ENCODE measurements at regions not wholly inside any gene's neighbourhood (a gene's known extent, or its start where the extent isn't known, plus 50 kb on each side); places are given as distances from the start of the nearest gene placed in this dataset.

DNA sequence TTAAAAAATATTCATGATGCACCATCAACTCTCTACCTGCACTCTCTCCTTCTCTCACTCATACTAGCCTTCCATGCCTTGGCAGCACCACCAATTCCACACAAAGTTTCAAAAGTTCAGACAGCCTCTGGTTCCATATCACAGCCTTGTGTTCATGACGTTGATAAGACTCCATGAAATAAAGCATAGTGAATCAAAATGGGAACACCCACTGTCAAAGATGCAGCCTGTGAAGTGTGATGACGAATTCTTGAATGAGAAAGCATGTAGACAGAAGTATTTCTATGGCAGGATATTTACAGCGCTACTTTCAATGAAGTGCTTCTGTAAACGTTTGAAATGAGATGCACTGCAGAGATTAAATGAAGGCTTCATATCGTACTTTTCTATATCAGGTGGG is 77.3 kb upstream of the FERMT1 start:
- Histone ChIP-seq H3K79me2 (ENCODE audit: control insufficient read depth in 1 of 2, insufficient read depth in 2 of 2, low read length in 2 of 2) (no peaks in the 10 kb centered on the region), H3K27me3 (replicated peaks in 1 of 4; ENCODE audit: control insufficient read depth in 3 of 4, extremely low read depth in 1 of 4, insufficient read depth in 3 of 4, low read length in 3 of 4) (no peaks in the 10 kb centered on the region), H3K4me3 (ENCODE audit: extremely low read depth in 1 of 4, insufficient read depth in 2 of 4, low read depth in 3 of 4, low read length in 4 of 4) (no peak overlapping the region), H4K5ac (ENCODE audit: insufficient read length, low read depth, low read length) (no peak overlapping the region), H3K23ac (ENCODE audit: insufficient read length) (no peak overlapping the region), H4K20me1 (replicated peaks in 1 of 2; ENCODE audit: control insufficient read depth in 1 of 2, insufficient read depth in 2 of 2, low read length in 2 of 2) (no peaks in the 10 kb centered on the region), H2BK5ac (ENCODE audit: low read depth, low read length) (no peak overlapping the region), H3K18ac (ENCODE audit: extremely low read depth, low read length) (no peak overlapping the region), H2BK15ac (ENCODE audit: low read length) (no peak overlapping the region), H2BK120ac (replicated peaks; ENCODE audit: low read depth, low read length) (no peak overlapping the region), H2AFZ (ENCODE audit: low read length) (no peak overlapping the region), H3K4ac (replicated peaks; ENCODE audit: insufficient read length, low read depth, low read length) (no peak overlapping the region), H3K14ac (ENCODE audit: insufficient read length) (no peak overlapping the region), H3K23me2 (ENCODE audit: low read depth, low read length) (no peaks in the 10 kb centered on the region), H3K27ac (ENCODE audit: low read depth, low read length) (no peak overlapping the region), H3K79me1 (ENCODE audit: low read depth, low read length) (no peaks in the 10 kb centered on the region), H3K36me3 (ENCODE audit: control insufficient read depth in 2 of 4, insufficient read depth in 4 of 4, low read length in 3 of 4) (no peaks in the 10 kb centered on the region), H3K4me2 (ENCODE audit: insufficient read depth in 1 of 2, low read depth in 2 of 2, low read length in 2 of 2) (no peak overlapping the region), H4K91ac (replicated peaks; ENCODE audit: insufficient read length, low read length) (no peak overlapping the region), H3K56ac (replicated peaks; ENCODE audit: insufficient read length, low read depth, low read length) (no peak overlapping the region), H2BK12ac (ENCODE audit: low read depth, low read length) (no peak overlapping the region), H3K9me3 (ENCODE audit: insufficient read depth in 2 of 2, low read depth in 1 of 2, low read length in 1 of 2) (no peaks in the 10 kb centered on the region), H2BK20ac (ENCODE audit: low read length) (no peak overlapping the region), H3K4me1 (replicated peaks in 1 of 4; ENCODE audit: control insufficient read depth in 3 of 4, insufficient read depth in 4 of 4, low read length in 3 of 4) (no peaks in the 10 kb centered on the region), H4K8ac (ENCODE audit: extremely low read depth, insufficient read depth, low read length) (no peak overlapping the region), H3K9ac (replicated peaks in 1 of 4; ENCODE audit: extremely low read depth in 1 of 4, low read depth in 3 of 4, low read length in 3 of 4) (no peak overlapping the region), H2AK5ac (ENCODE audit: low read depth, low read length) (no peak overlapping the region)
- FAIRE-seq = no peak
- WGBS, 2 experiments (ENCODE audit: extremely low coverage in 1 of 2, insufficient coverage in 1 of 2, insufficient read length in 1 of 2, insufficient replicate concordance in 2 of 2, low coverage in 1 of 2, low lambda C conversion rate in 2 of 2, missing lambda C conversion rate in 1 of 2) = 81% methylated on average over 5 of the region's 5 CpGs; no CpG with 5 or more reads in 1 of the 2 experiments
- ChIA-PET CTCF (ENCODE audit: partially characterized antibody) (interaction anchor here (1.3 kb wide), 1 partner anchor 1128 kb away, joined by 3 read pairs; no protein-coding TSS in a partner anchor), POLR2A (ENCODE audit: partially characterized antibody) (no interaction called here)
- DNase-seq (ENCODE audit: low read depth in 1 of 2, low spot score in 2 of 2) = no peak
- TF ChIP-seq NANOG (IDR thresholded peaks at IDR 0.05; ENCODE audit: insufficient read depth, low read depth, low read length, poor library complexity, severe bottlenecking) (no peak), BCL11A (IDR thresholded peaks at IDR 0.05; ENCODE audit: low read depth in 2 of 2, low read length in 2 of 2) (no peak), TAF7 (optimal IDR thresholded peaks at IDR 0.05; ENCODE audit: borderline replicate concordance, low read depth, low read length) (no peak), TEAD4 (IDR thresholded peaks at IDR 0.05; ENCODE audit: low read depth, low read length) (no peak), CTBP2 (IDR thresholded peaks at IDR 0.05; ENCODE audit: borderline replicate concordance, insufficient read depth, insufficient read length, low read length) (no peak), EGR1 (IDR thresholded peaks at IDR 0.05; ENCODE audit: borderline replicate concordance, low read depth, low read length) (no peak), TBP (IDR thresholded peaks at IDR 0.05; ENCODE audit: low read depth, low read length) (no peak), NRF1 (IDR thresholded peaks at IDR 0.05; ENCODE audit: low read depth, low read length) (no peak), CREB1 (IDR thresholded peaks at IDR 0.05) (no peak), KDM1A (IDR thresholded peaks at IDR 0.05; ENCODE audit: borderline replicate concordance, low read length) (no peak), SAP30 (IDR thresholded peaks at IDR 0.05; ENCODE audit: insufficient read depth, insufficient replicate concordance, low read length) (no peak), SP4 (IDR thresholded peaks at IDR 0.05; ENCODE audit: low read length) (no peak), CHD1 (IDR thresholded peaks at IDR 0.05; ENCODE audit: low read depth, low read length) (no peak), TAF1 (IDR thresholded peaks at IDR 0.05; ENCODE audit: low read depth, low read length) (no peak)
- TF ChIP-seq, protein P1, sequence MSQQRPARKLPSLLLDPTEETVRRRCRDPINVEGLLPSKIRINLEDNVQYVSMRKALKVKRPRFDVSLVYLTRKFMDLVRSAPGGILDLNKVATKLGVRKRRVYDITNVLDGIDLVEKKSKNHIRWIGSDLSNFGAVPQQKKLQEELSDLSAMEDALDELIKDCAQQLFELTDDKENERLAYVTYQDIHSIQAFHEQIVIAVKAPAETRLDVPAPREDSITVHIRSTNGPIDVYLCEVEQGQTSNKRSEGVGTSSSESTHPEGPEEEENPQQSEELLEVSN (IDR thresholded peaks at IDR 0.05) = no peak
